OCI-LY7 (cell line): ENCODE measurements at regions not wholly inside any gene's neighbourhood (a gene's known extent, or its start where the extent isn't known, plus 50 kb on each side); places are given as distances from the start of the nearest gene placed in this dataset.

Source experiments
- BruUV-seq: library from RNA; stranded (reverse); fragments of 400-500 nt; replicated peaks from 2 replicates; lab custom pipeline; 2021; lab: Mats Ljungman, UMichigan
- CTCF ChIA-PET: fragments of 300-600 bp; sonication (Branson Sonifier 250); formaldehyde crosslinking; loops from one replicate; lab custom pipeline; 2022; ENCODE audit warnings: antibody characterized with exemption; ENCODE audit not compliant: unreplicated experiment; lab: Charles Lee
- POLR2A ChIA-PET: fragments of 300-600 bp; sonication (Branson Sonifier 250); formaldehyde crosslinking; loops from one replicate; lab custom pipeline; 2022; ENCODE audit warnings: antibody characterized with exemption; lab: Charles Lee
- DNase-seq: peaks from one replicate; pipeline ENCODE4 v3.0.0-alpha.2; 2015; ENCODE audit warnings: low spot score
- H2AFZ ChIP-seq: fragments of 200-600 bp; sonication (generic), shearing (Covaris generic); 2 replicates; pipeline ENCODE4 v1.6.1; 2014; ENCODE audit warnings: mild to moderate bottlenecking, antibody characterized with exemption, low read length, moderate library complexity
- H3K27ac ChIP-seq: fragments of 200-600 bp; sonication (generic); 2 replicates; pipeline ENCODE4 v1.5.1; 2014; ENCODE audit warnings: mixed run types, low read depth, mild to moderate bottlenecking, moderate library complexity, low read length, inconsistent platforms; ENCODE audit not compliant: poor library complexity, severe bottlenecking
- H3K36me3 ChIP-seq: fragments of 200-600 bp; sonication (generic); 2 replicates; pipeline ENCODE4 v1.6.1; 2014; ENCODE audit warnings: mild to moderate bottlenecking, antibody characterized with exemption, low read length, moderate library complexity, mixed read lengths; ENCODE audit not compliant: insufficient read depth
- H3K4me1 ChIP-seq: fragments of 200-600 bp; sonication (generic); 2 replicates; pipeline ENCODE4 v1.5.1; 2014; ENCODE audit warnings: mild to moderate bottlenecking, low read length; ENCODE audit not compliant: insufficient read depth, poor library complexity, severe bottlenecking
- H3K4me2 ChIP-seq: fragments of 200-600 bp; sonication (generic); 2 replicates; pipeline ENCODE4 v1.6.1; 2014; ENCODE audit warnings: mild to moderate bottlenecking, low read length
- H3K4me3 ChIP-seq: fragments of 200-600 bp; sonication (generic); 2 replicates; pipeline ENCODE4 v1.5.1; 2014; ENCODE audit warnings: mild to moderate bottlenecking, low read depth, low read length; ENCODE audit not compliant: poor library complexity, severe bottlenecking
- H3K79me2 ChIP-seq: fragments of 200-600 bp; sonication (generic); 2 replicates; pipeline ENCODE4 v1.6.1; 2016; ENCODE audit warnings: low read depth, mild to moderate bottlenecking, low read length, moderate library complexity, mixed read lengths; ENCODE audit not compliant: insufficient read depth
- H3K9me2 ChIP-seq: fragments of 200-600 bp; sonication (generic); 2 replicates; pipeline ENCODE4 v1.6.1; 2016; ENCODE audit warnings: mild to moderate bottlenecking, low read length, mixed read lengths; ENCODE audit not compliant: insufficient read depth
- H3K9me3 ChIP-seq: fragments of 200-600 bp; sonication (generic); 2 replicates; pipeline ENCODE4 v1.6.1; 2014; ENCODE audit warnings: mild to moderate bottlenecking, mixed run types, low read length, mixed read lengths
- H4K20me1 ChIP-seq: fragments of 200-600 bp; sonication (generic); 2 replicates; pipeline ENCODE4 v1.6.1; 2014; ENCODE audit warnings: mild to moderate bottlenecking, antibody characterized with exemption, low read length, moderate library complexity, mixed read lengths; ENCODE audit not compliant: insufficient read depth
- CTCF ChIP-seq: fragments of 200-600 bp; sonication (generic); conservative IDR thresholded peaks from 2 replicates; pipeline ENCODE4 v1.5.1; 2014; ENCODE audit warnings: mild to moderate bottlenecking, antibody characterized with exemption, low read length, moderate library complexity, mixed read lengths
- EZH2phosphoT487 ChIP-seq: fragments of 200-600 bp; sonication (generic); IDR thresholded peaks from 2 replicates; pipeline ENCODE4 v1.6.1; 2018; ENCODE audit warnings: low read depth, borderline replicate concordance, mild to moderate bottlenecking, mixed run types, antibody characterized with exemption, low read length, moderate library complexity, mixed read lengths
- intact Hi-C: fragments of 100-400 bp; cut with micrococcal nuclease; formaldehyde crosslinking; loops from one replicate; pipeline ENCODE4 v1.10.0; 2022; ENCODE audit not compliant: unreplicated experiment

DNA sequence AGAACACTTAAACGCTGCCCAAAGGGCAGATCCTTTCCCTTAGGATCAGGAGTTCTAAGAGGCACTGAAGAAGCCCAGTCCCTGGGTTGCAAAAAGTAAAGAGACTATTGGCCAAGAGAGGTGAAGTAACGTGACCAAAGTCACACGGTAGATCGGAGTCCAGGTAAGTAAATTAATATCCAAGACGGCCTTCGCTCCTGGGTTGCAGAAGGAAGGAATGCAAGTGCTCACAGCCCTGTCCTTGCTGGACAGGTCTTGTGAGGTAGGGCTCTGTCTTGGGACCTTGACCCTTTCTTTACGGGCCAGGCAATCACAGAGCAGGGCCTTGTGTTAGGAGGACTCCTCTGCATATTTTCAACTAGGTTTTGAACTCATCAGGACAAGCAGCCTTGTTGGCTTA lies 243.7 kb upstream of the PDE10A start:
- DNase-seq: no peak
- Histone ChIP-seq H2AFZ (no peak overlapping the region), H3K36me3 (no peaks in the 10 kb centered on the region), H3K79me2 (no peaks in the 10 kb centered on the region), H3K9me3 (no peaks in the 10 kb centered on the region), H3K4me3 (no peak overlapping the region), H3K9me2 (no peaks in the 10 kb centered on the region), H3K27ac (no peak overlapping the region), H4K20me1 (no peaks in the 10 kb centered on the region), H3K4me1 (no peaks in the 10 kb centered on the region), H3K4me2 (no peak overlapping the region)
- BruUV-seq: no TSS peak
- CTCF ChIA-PET: no interaction called here
- POLR2A ChIA-PET: no interaction called here
- intact Hi-C loops: no loop called here
- no peak for TF ChIP-seq CTCF
- TF ChIP-seq EZH2phosphoT487: no peak

GRCh38 chr6:165905744-165906143 lies 242.7 kb upstream of the PDE10A start:
- intact Hi-C loops: no loop called here
- H2AFZ ChIP-seq: no peak overlapping the region
- no peak for TF ChIP-seq EZH2phosphoT487
- TF ChIP-seq CTCF: no peak
- ChIA-PET CTCF (no interaction called here), POLR2A (no interaction called here)
- no peaks in the 10 kb centered on the region for H3K4me1 ChIP-seq
- no peak overlapping the region for H3K4me2 ChIP-seq
- no peaks in the 10 kb centered on the region for H3K9me2 ChIP-seq
- H4K20me1 ChIP-seq: no peaks in the 10 kb centered on the region
- no peaks in the 10 kb centered on the region for H3K79me2 ChIP-seq
- no TSS peak for BruUV-seq
- H3K4me3 ChIP-seq: no peak overlapping the region
- H3K36me3 ChIP-seq: no peaks in the 10 kb centered on the region
- H3K27ac ChIP-seq: no peak overlapping the region
- no peak for DNase-seq
- no peaks in the 10 kb centered on the region for H3K9me3 ChIP-seq

- CTCF ChIA-PET: no interaction called here
Measured at GRCh38 chr6:165900970-165901369, 237.9 kb upstream of the PDE10A start.

More at GRCh38 chr6:165900970-165901369, 237.9 kb upstream of the PDE10A start:
- Histone ChIP-seq H3K4me1 (no peaks in the 10 kb centered on the region), H3K4me2 (no peak overlapping the region), H3K79me2 (no peaks in the 10 kb centered on the region), H3K4me3 (no peak overlapping the region), H2AFZ (no peak overlapping the region), H3K36me3 (no peaks in the 10 kb centered on the region), H3K9me3 (no peaks in the 10 kb centered on the region), H3K9me2 (no peaks in the 10 kb centered on the region), H3K27ac (no peak overlapping the region), H4K20me1 (no peaks in the 10 kb centered on the region)
- TF ChIP-seq EZH2phosphoT487 (no peak), CTCF (no peak)
- DNase-seq: no peak
- intact Hi-C loops: no loop called here
- BruUV-seq: no TSS peak
- POLR2A ChIA-PET: no interaction called here
